KMS-11 (cell line): ENCODE measurements at regions not wholly inside any gene's neighbourhood (a gene's known extent, or its start where the extent isn't known, plus 50 kb on each side); places are given as distances from the start of the nearest gene placed in this dataset.

Source experiments
- H2AFZ ChIP-seq: fragments of 200-600 bp; sonication (generic); 2 replicates; pipeline ENCODE4 v1.6.1; 2016; ENCODE audit warnings: antibody characterized with exemption, mixed run types, low read depth
- H3K27ac ChIP-seq: fragments of 200-600 bp; sonication (generic); 2 replicates; pipeline ENCODE4 v1.6.1; 2016; ENCODE audit warnings: mild to moderate bottlenecking, mixed run types
- H3K27me3 ChIP-seq: fragments of 200-600 bp; sonication (generic); 2 replicates; pipeline ENCODE4 v1.6.1; 2017; ENCODE audit warnings: mild to moderate bottlenecking, low read depth, mixed run types, moderate library complexity; ENCODE audit not compliant: insufficient read depth
- H3K36me3 ChIP-seq: fragments of 200-600 bp; sonication (generic); 2 replicates; pipeline ENCODE4 v1.6.1; 2017; ENCODE audit warnings: mild to moderate bottlenecking, mixed run types; ENCODE audit not compliant: insufficient read depth
- H3K4me1 ChIP-seq: fragments of 200-600 bp; sonication (generic); 2 replicates; pipeline ENCODE4 v1.6.1; 2016; ENCODE audit warnings: mild to moderate bottlenecking, low read depth, mixed run types; ENCODE audit not compliant: poor library complexity, severe bottlenecking
- H3K4me2 ChIP-seq: fragments of 200-600 bp; sonication (generic); 2 replicates; pipeline ENCODE4 v1.7.0; 2016; ENCODE audit warnings: mild to moderate bottlenecking, mixed run types
- H3K4me3 ChIP-seq: fragments of 200-600 bp; sonication (generic); IDR thresholded peaks from 2 replicates; pipeline ENCODE4 v1.6.1; 2017; ENCODE audit warnings: low read depth, low read length, mixed read lengths; ENCODE audit not compliant: insufficient read depth
- H3K79me2 ChIP-seq: fragments of 200-600 bp; sonication (generic); 2 replicates; pipeline ENCODE4 v1.6.1; 2016; ENCODE audit warnings: low read depth, mixed run types; ENCODE audit not compliant: insufficient read depth
- H3K9ac ChIP-seq: fragments of 200-600 bp; sonication (generic); 2 replicates; pipeline ENCODE4 v1.6.1; 2016; ENCODE audit warnings: mild to moderate bottlenecking, mixed run types
- H4K20me1 ChIP-seq: fragments of 200-600 bp; sonication (generic); 2 replicates; pipeline ENCODE4 v1.6.1; 2016; ENCODE audit warnings: mild to moderate bottlenecking, mixed run types; ENCODE audit not compliant: insufficient read depth
- CTCF ChIP-seq: fragments of 200-600 bp; sonication (generic); conservative IDR thresholded peaks from 2 replicates; pipeline ENCODE4 v1.6.1; 2017; ENCODE audit warnings: low read depth, mild to moderate bottlenecking, antibody characterized with exemption, low read length, moderate library complexity, mixed read lengths

- Histone ChIP-seq H3K79me2 (no peaks in the 10 kb centered on the region), H3K36me3 (no peaks in the 10 kb centered on the region), H3K9ac (no peak overlapping the region), H3K4me2 (no peak overlapping the region), H3K4me1 (no peaks in the 10 kb centered on the region), H3K4me3 (no peak overlapping the region), H4K20me1 (no peaks in the 10 kb centered on the region), H3K27me3 (no peaks in the 10 kb centered on the region), H3K27ac (no peak overlapping the region), H2AFZ (no peak overlapping the region)
- no peak for TF ChIP-seq CTCF
Measured at GRCh38 chr9:95610006-95610785, 93.4 kb upstream of the PTCH1 start.

GRCh38 chr9:95609426-95609825 is 92.7 kb upstream of the PTCH1 start:
- no peak for TF ChIP-seq CTCF

GRCh38 chr9:95608341-95608740 is 91.6 kb upstream of the PTCH1 start:
- TF ChIP-seq CTCF: no peak
- no peak overlapping the region for H2AFZ ChIP-seq
- no peaks in the 10 kb centered on the region for H3K36me3 ChIP-seq

More at GRCh38 chr9:95609426-95609825, 92.7 kb upstream of the PTCH1 start:
- no peak overlapping the region for H3K4me2 ChIP-seq
- no peak overlapping the region for H3K27ac ChIP-seq
- H3K4me1 ChIP-seq: no peaks in the 10 kb centered on the region
- no peaks in the 10 kb centered on the region for H4K20me1 ChIP-seq
- no peak overlapping the region for H2AFZ ChIP-seq
- no peaks in the 10 kb centered on the region for H3K36me3 ChIP-seq
- H3K9ac ChIP-seq: no peak overlapping the region
- no peaks in the 10 kb centered on the region for H3K27me3 ChIP-seq
- no peak overlapping the region for H3K4me3 ChIP-seq
- no peaks in the 10 kb centered on the region for H3K79me2 ChIP-seq

GRCh38 chr9:95607507-95607906 is 90.7 kb upstream of the PTCH1 start:
- Histone ChIP-seq H3K4me3 (no peak overlapping the region), H4K20me1 (no peaks in the 10 kb centered on the region), H3K27ac (no peak overlapping the region), H3K9ac (no peak overlapping the region), H3K79me2 (no peaks in the 10 kb centered on the region), H3K4me2 (no peak overlapping the region), H3K36me3 (no peaks in the 10 kb centered on the region), H2AFZ (no peak overlapping the region), H3K4me1 (no peaks in the 10 kb centered on the region), H3K27me3 (no peaks in the 10 kb centered on the region)
- no peak for TF ChIP-seq CTCF

More at GRCh38 chr9:95608341-95608740, 91.6 kb upstream of the PTCH1 start:
- H3K79me2 ChIP-seq: no peaks in the 10 kb centered on the region
- H3K27me3 ChIP-seq: no peaks in the 10 kb centered on the region
- no peaks in the 10 kb centered on the region for H4K20me1 ChIP-seq
- H3K4me2 ChIP-seq: no peak overlapping the region
- H3K4me3 ChIP-seq: no peak overlapping the region
- H3K27ac ChIP-seq: no peak overlapping the region
- no peak overlapping the region for H3K9ac ChIP-seq
- H3K4me1 ChIP-seq: no peaks in the 10 kb centered on the region
